GM13977 (cell line): ENCODE measurements at regions not wholly inside any gene's neighbourhood (a gene's known extent, or its start where the extent isn't known, plus 50 kb on each side); places are given as distances from the start of the nearest gene placed in this dataset.

Source experiments
- DNase-seq: peaks from one replicate; pipeline ENCODE4 v3.0.0; 2012; ENCODE audit warnings: low spot score
- CTCF ChIP-seq: IDR thresholded peaks from 2 replicates; pipeline ENCODE4 v1.5.1; 2012; ENCODE audit warnings: mild to moderate bottlenecking, control low read depth; ENCODE audit not compliant: insufficient read depth; ENCODE audit errors: extremely low read depth, missing control alignments
- in situ Hi-C: fragments of 300-500 bp; cut with MboI; formaldehyde crosslinking; loops from one replicate; pipeline ENCODE4 v1.12.0; 2022; ENCODE audit warnings: low sequenced_read_pairs, low pct_unique_long_range_greater_than_20kb, mixed read lengths, inconsistent platforms; ENCODE audit not compliant: unreplicated experiment

DNA sequence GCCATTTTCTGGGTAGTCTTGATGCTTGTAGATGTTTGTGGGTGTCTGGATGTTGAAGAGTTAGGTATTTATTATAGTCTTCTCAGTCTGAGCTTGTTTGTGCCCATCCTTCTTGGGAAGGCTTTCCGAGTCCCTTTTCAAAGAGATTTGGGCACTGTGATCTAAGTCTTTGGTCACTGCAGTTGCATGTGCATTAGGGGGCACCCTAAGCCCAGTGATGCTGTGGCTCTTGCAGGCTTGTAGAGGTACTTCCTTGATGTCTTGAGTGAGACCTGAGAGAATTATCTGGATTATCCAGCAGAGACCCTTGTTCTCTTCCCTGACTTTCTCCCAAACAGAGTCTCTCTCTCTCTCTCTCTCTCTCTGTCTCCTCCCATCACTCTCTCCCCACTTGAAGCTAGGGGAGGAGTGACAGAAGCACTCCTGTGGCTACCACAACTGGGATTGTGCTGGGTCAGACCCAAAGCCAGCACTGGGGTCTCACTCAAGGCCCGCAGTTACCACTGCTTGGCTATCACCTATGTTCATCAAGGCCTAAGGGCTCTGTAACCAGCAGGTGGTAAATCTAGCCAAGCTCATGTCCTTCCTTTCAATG, 68.5 kb downstream of the TMCO5A start:
- DNase-seq = peak; percentile 37
- in situ Hi-C loops = loop anchor here (10.0 kb wide), 1 partner anchor 362 kb away; no protein-coding TSS in a partner anchor
- peak; percentile 77 for TF ChIP-seq CTCF

DNA sequence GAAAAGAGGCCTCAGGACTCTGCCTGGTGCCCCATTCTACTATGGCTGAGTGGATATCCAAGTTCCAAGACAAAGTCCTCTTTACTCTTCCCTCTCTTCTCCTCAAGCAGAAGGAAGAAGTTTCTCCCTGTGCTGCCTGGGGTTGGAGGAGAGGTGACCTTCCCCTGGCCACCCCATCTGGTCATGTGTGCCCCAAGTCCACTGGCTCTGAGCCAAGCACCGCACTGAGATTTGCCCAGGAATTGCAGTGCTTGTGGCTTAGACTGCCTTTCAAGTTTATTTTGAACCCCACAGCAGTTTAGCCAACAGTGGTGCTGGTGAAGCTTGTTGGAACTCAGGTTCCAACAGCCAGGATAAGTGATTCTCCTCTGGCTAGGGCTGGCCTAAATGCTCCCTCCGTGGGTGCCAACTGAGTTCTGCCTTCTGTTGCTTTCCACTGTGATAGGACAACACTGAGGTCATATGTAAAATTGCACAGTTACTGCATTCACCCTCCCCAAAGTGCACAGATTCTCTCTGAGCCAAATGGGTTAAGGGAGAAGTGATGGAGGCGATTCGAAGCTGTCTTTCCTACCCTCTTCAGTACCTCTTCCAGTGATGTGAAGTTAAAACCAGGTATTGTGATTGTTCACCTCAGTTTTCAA, 69.9 kb downstream of the TMCO5A start:
- no peak for TF ChIP-seq CTCF
- in situ Hi-C loops = loop anchor here (10.0 kb wide), 1 partner anchor 360 kb away; no protein-coding TSS in a partner anchor
- DNase-seq = no peak

GRCh38 chr15:38005953-38006808, 71.7 kb downstream of the TMCO5A start:
- in situ Hi-C loops = loop anchor here (10.0 kb wide), 1 partner anchor 359 kb away; no protein-coding TSS in a partner anchor
- DNase-seq = no peak
- TF ChIP-seq CTCF = no peak

DNA sequence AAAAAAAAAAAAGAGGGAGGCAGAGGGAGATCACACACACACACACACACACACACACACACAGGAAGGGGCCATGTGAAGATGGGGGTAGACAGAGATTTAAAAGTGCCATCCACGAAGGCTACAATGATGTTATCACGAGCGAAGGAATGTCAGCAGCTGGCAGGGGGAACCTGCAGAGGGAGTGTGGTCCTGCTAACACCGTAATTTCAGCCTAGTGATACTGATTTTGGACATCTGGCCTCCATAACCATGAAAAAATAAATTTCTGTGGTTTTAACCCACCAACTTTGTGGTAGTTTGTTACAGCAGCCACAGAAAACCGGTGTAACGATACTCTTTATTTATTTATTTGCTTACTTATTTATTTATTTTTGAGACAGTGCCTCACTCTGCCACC, 76.0 kb downstream of the TMCO5A start:
- no peak for TF ChIP-seq CTCF
- in situ Hi-C loops = no loop called here
- no peak for DNase-seq

- no peak for DNase-seq
- TF ChIP-seq CTCF = no peak
- in situ Hi-C loops = no loop called here
Measured at GRCh38 chr15:38012894-38013293, 78.5 kb downstream of the TMCO5A start.

GRCh38 chr15:38017721-38018120, 83.3 kb downstream of the TMCO5A start:
- TF ChIP-seq CTCF = no peak
- in situ Hi-C loops = no loop called here
- DNase-seq = no peak
